ENCODE measurements at regions not wholly inside any gene's neighbourhood (a gene's known extent, or its start where the extent isn't known, plus 50 kb on each side); places are given as distances from the start of the nearest gene placed in this dataset.

GRCh38 chr11:69423611-69424385, 57.7 kb upstream of the LINC01488 start:
- no peaks in the 10 kb centered on the region for H3K36me3 ChIP-seq
- H3K9me3 ChIP-seq = peaks cover 0 to 8% (median 6%) of the 10 kb centered on the region in 3 donors
- H3K4me3 ChIP-seq = no peak overlapping the region
- peaks cover 0 to 11% (median 0%) of the 10 kb centered on the region in 4 donors for H3K27me3 ChIP-seq
- no peaks in the 10 kb centered on the region for H3K4me1 ChIP-seq
- intact Hi-C loops (cut with DNase I) = no loop called here
- 84 to 89% methylated on average over 5 to 8 of the region's 12 CpGs for WGBS, 2 donors
- TF ChIP-seq POLR2A (IDR thresholded peaks at IDR 0.05) = no peak
- no peak for TF ChIP-seq CTCF (IDR thresholded peaks at IDR 0.05)
- no peak overlapping the region for H3K27ac ChIP-seq
- DNase-seq = no peak

GRCh38 chr11:69424748-69425147, 56.7 kb upstream of the LINC01488 start:
- WGBS, 2 donors = 71 to 98% methylated on average over 3 of the region's 3 CpGs
- intact Hi-C loops (cut with DNase I) = no loop called here
- no peak for TF ChIP-seq POLR2A (IDR thresholded peaks at IDR 0.05)
- TF ChIP-seq CTCF (IDR thresholded peaks at IDR 0.05) = no peak

DNA sequence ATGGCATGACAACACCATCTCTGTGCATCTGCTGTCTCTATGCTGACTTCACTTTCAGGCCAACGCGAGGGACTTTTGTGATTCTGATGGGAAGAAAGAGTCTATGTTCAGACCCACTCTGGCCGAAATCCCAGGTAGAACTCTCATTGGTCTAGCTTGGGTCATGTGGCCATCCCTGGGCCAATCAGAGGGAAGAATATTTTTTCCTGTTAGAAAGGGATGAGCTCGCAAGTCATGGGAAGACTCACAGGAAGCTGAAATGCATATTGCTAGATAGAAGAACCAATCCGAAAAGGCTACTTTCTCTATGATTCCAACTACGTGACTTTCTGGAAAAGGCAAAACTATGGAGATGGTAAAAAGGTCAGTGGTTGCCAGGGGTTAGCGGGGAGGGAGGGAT, 56.0 kb upstream of the LINC01488 start:
- WGBS, 2 donors = 93% methylated on average over 6 to 7 of the region's 7 CpGs
- H3K4me3 ChIP-seq = no peak overlapping the region
- H3K4me1 ChIP-seq = peaks cover 0 to 4% (median 0%) of the 10 kb centered on the region in 3 donors
- H3K27ac ChIP-seq = no peak overlapping the region
- no peak for DNase-seq
- peaks cover 0 to 11% (median 0%) of the 10 kb centered on the region in 4 donors for H3K27me3 ChIP-seq
- H3K9me3 ChIP-seq = peaks cover 0 to 8% (median 6%) of the 10 kb centered on the region in 3 donors
- intact Hi-C loops (cut with DNase I) = no loop called here
- no peaks in the 10 kb centered on the region for H3K36me3 ChIP-seq
- TF ChIP-seq CTCF (IDR thresholded peaks at IDR 0.05) = no peak
- no peak for TF ChIP-seq POLR2A (IDR thresholded peaks at IDR 0.05)

More at GRCh38 chr11:69424748-69425147, 56.7 kb upstream of the LINC01488 start:
- Histone ChIP-seq H3K4me1 (no peaks in the 10 kb centered on the region), H3K27me3 (peaks cover 0 to 11% (median 0%) of the 10 kb centered on the region in 4 donors), H3K4me3 (no peak overlapping the region), H3K36me3 (no peaks in the 10 kb centered on the region), H3K27ac (no peak overlapping the region), H3K9me3 (peaks cover 0 to 8% (median 6%) of the 10 kb centered on the region in 3 donors)
- DNase-seq = no peak

GRCh38 chr11:69425895-69426544, 55.4 kb upstream of the LINC01488 start:
- H3K27ac ChIP-seq = no peak overlapping the region
- 77 to 85% methylated on average over 21 to 22 of the region's 22 CpGs for WGBS, 2 donors
- peaks cover 0 to 10% (median 0%) of the 10 kb centered on the region in 3 donors for H3K4me1 ChIP-seq
- intact Hi-C loops (cut with DNase I) = no loop called here
- TF ChIP-seq CTCF (IDR thresholded peaks at IDR 0.05) = no peak
- TF ChIP-seq POLR2A (IDR thresholded peaks at IDR 0.05) = no peak
- DNase-seq = no peak
- H3K36me3 ChIP-seq = no peaks in the 10 kb centered on the region
- no peak overlapping the region for H3K4me3 ChIP-seq
- H3K27me3 ChIP-seq = peaks cover 0 to 11% (median 0%) of the 10 kb centered on the region in 4 donors
- peaks cover 0 to 8% (median 6%) of the 10 kb centered on the region in 3 donors for H3K9me3 ChIP-seq

GRCh38 chr11:69427337-69427736, 54.1 kb upstream of the LINC01488 start:
- TF ChIP-seq CTCF (IDR thresholded peaks at IDR 0.05) (no peak), POLR2A (IDR thresholded peaks at IDR 0.05) (no peak)
- Histone ChIP-seq H3K4me3 (no peak overlapping the region), H3K9me3 (peaks cover 0 to 8% (median 6%) of the 10 kb centered on the region in 3 donors), H3K27ac (no peak overlapping the region), H3K36me3 (no peaks in the 10 kb centered on the region), H3K27me3 (peaks cover 0 to 11% (median 0%) of the 10 kb centered on the region in 4 donors), H3K4me1 (peaks cover 0 to 12% (median 0%) of the 10 kb centered on the region in 3 donors)
- no peak for DNase-seq
- 63 to 75% methylated on average over 4 to 5 of the region's 6 CpGs for WGBS, 2 donors
- intact Hi-C loops (cut with DNase I) = no loop called here

Measured in esophagus squamous epithelium (tissue), 5 donors.